Fibroblast of lung (primary cell): ENCODE measurements at regions not wholly inside any gene's neighbourhood (a gene's known extent, or its start where the extent isn't known, plus 50 kb on each side); places are given as distances from the start of the nearest gene placed in this dataset.

Source experiments
- DNase-seq, 2 donors: peaks; one replicate each; pipeline versions ENCODE4 v3.0.0 to v3.0.0-alpha.2; 2010; ENCODE audit warnings: low read depth in 2 of 2
- H2AFZ ChIP-seq: 2 replicates; pipeline ENCODE4 v1.5.1; 2012; ENCODE audit warnings: low read length, control low read depth, inconsistent platforms
- H3K27ac ChIP-seq: 2 replicates; pipeline ENCODE4 v1.5.1; 2011; ENCODE audit warnings: low read length, control low read depth; ENCODE audit not compliant: insufficient read depth
- H3K27me3 ChIP-seq: 2 replicates; pipeline ENCODE4 v1.5.1; 2011; ENCODE audit warnings: mild to moderate bottlenecking, low read length; ENCODE audit not compliant: control insufficient read depth, insufficient read depth
- H3K36me3 ChIP-seq: 2 replicates; pipeline ENCODE4 v1.5.1; 2011; ENCODE audit warnings: low read length; ENCODE audit not compliant: control insufficient read depth, insufficient read depth
- H3K4me1 ChIP-seq: 2 replicates; pipeline ENCODE4 v1.5.1; 2011; ENCODE audit warnings: low read length; ENCODE audit not compliant: control insufficient read depth, insufficient read depth; ENCODE audit errors: extremely low read depth
- H3K4me2 ChIP-seq: 2 replicates; pipeline ENCODE4 v1.5.1; 2011; ENCODE audit warnings: low read length, control low read depth; ENCODE audit not compliant: insufficient read depth; ENCODE audit errors: extremely low read depth
- H3K4me3 ChIP-seq, 4 experiments: fragments of 200-600 bp in 1 of 4; sonication (generic) in 1 of 4; replicated peaks in 1 of 4; 2 replicates each; pipeline ENCODE4 v1.5.1; 2011 to 2016; ENCODE audit warnings: low read length in 4 of 4, low read depth in 3 of 4, mild to moderate bottlenecking in 3 of 4, control low read depth in 2 of 4, inconsistent platforms in 1 of 4, mixed read lengths in 1 of 4; ENCODE audit not compliant: insufficient read depth in 1 of 4; ENCODE audit errors: control extremely low read depth in 1 of 4
- H3K79me2 ChIP-seq: 2 replicates; pipeline ENCODE4 v1.5.1; 2012; ENCODE audit warnings: mild to moderate bottlenecking, low read length, inconsistent platforms; ENCODE audit not compliant: control insufficient read depth, insufficient read depth
- H3K9ac ChIP-seq: 2 replicates; pipeline ENCODE4 v1.5.1; 2011; ENCODE audit warnings: mild to moderate bottlenecking, low read length, control low read depth; ENCODE audit not compliant: insufficient read depth
- H3K9me3 ChIP-seq: 2 replicates; pipeline ENCODE4 v1.5.1; 2012; ENCODE audit warnings: low read depth, low read length; ENCODE audit not compliant: control insufficient read depth, insufficient read depth
- H4K20me1 ChIP-seq: 2 replicates; pipeline ENCODE4 v1.5.1; 2011; ENCODE audit warnings: low read length; ENCODE audit not compliant: control insufficient read depth, insufficient read depth; ENCODE audit errors: extremely low read depth
- EZH2 ChIP-seq: IDR thresholded peaks from 2 replicates; pipeline ENCODE4 v1.5.1; 2012; ENCODE audit warnings: low read length, control low read depth, mild to moderate bottlenecking; ENCODE audit errors: missing control alignments
- TF ChIP-seq, protein P1 (sequence below), 2 donors: IDR thresholded peaks in 1 of 2; conservative IDR thresholded peaks in 1 of 2; 1 replicate in 1 of 2; 2 replicates in 1 of 2; pipeline ENCODE4 v1.5.1; 2011 to 2012; ENCODE audit warnings: low read length in 2 of 2, control low read depth in 1 of 2, inconsistent platforms in 1 of 2, low read depth in 1 of 2, mild to moderate bottlenecking in 1 of 2

DNA sequence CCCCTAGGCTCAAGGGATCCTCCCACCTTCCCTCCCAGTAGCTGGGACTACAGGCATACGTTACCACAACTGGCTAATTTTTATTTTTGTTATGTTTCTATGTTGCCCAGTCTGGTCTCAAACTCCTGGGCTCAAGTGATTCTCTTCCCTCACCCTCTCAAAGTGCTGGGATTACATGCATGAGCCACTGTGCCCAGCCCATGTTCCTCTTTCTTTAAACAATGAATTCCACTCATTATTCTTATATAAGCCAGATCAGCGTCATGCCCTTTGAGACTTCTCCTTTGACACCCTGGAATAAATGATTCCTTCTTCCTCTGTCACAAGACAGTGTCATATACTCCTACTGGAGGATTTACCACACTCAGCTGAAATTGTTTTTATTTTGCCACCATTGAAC, 519.9 kb upstream of the SPRY2 start:
- no peaks in the 10 kb centered on the region for H3K9me3 ChIP-seq
- H3K9ac ChIP-seq: no peak overlapping the region
- TF ChIP-seq, protein P1, sequence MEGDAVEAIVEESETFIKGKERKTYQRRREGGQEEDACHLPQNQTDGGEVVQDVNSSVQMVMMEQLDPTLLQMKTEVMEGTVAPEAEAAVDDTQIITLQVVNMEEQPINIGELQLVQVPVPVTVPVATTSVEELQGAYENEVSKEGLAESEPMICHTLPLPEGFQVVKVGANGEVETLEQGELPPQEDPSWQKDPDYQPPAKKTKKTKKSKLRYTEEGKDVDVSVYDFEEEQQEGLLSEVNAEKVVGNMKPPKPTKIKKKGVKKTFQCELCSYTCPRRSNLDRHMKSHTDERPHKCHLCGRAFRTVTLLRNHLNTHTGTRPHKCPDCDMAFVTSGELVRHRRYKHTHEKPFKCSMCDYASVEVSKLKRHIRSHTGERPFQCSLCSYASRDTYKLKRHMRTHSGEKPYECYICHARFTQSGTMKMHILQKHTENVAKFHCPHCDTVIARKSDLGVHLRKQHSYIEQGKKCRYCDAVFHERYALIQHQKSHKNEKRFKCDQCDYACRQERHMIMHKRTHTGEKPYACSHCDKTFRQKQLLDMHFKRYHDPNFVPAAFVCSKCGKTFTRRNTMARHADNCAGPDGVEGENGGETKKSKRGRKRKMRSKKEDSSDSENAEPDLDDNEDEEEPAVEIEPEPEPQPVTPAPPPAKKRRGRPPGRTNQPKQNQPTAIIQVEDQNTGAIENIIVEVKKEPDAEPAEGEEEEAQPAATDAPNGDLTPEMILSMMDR (conservative IDR thresholded peaks at IDR 0.05 in 1 of 2, IDR thresholded peaks at IDR 0.05 in 1 of 2; ENCODE audit: low read depth in 1 of 2, low read length in 2 of 2): no peak
- TF ChIP-seq EZH2: no peak
- no peak overlapping the region for H3K4me3 ChIP-seq
- no peak overlapping the region for H3K4me2 ChIP-seq
- DNase-seq: no peak
- H4K20me1 ChIP-seq: no peaks in the 10 kb centered on the region
- no peak overlapping the region for H3K27ac ChIP-seq
- H3K4me1 ChIP-seq: no peaks in the 10 kb centered on the region
- no peaks in the 10 kb centered on the region for H3K27me3 ChIP-seq
- H2AFZ ChIP-seq: no peak overlapping the region
- H3K36me3 ChIP-seq: no peaks in the 10 kb centered on the region
- H3K79me2 ChIP-seq: no peaks in the 10 kb centered on the region

DNA sequence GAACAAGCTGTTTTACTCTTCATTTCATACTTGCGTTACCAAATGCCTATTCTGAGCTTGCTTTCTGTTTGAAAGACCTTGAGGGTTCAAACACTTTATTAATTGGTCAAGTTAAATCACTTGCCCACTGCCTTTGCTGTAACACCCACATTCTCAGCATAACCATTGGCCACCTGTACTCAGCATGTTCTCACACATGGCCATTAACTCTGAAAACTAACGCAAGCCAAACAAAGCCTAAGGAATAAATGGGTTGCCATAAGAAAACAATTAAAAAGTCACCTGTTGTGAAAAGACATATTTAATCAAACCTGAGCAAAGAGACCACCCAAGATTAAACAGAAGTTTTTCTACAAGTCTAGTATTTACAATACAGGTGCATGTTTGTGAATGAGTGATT, 517.2 kb upstream of the SPRY2 start:
- Histone ChIP-seq H3K9ac (no peak overlapping the region), H3K9me3 (no peaks in the 10 kb centered on the region)

DNA sequence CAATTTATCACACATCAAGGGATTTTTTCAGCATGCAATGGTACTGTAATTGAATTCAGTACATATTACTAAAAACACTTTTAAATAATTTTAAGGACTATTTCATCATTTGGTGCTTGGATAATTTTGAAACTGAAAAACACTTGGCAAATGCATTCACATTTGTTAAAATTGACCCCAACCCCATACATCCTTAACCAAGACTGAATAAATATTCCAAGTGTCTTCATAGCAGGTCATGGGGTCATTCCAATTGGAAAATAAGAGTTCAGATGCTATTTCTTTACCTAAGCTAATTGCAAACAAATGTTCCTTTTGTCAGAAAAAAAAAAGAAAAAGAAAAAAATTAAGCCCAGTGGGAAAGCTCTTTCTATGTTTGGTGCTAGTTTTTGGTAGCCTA, 516.4 kb upstream of the SPRY2 start:
- H3K79me2 ChIP-seq: no peaks in the 10 kb centered on the region
- TF ChIP-seq, protein P1 (conservative IDR thresholded peaks at IDR 0.05 in 1 of 2, IDR thresholded peaks at IDR 0.05 in 1 of 2; ENCODE audit: low read depth in 1 of 2, low read length in 2 of 2): no peak
- TF ChIP-seq EZH2: no peak
- H3K4me3 ChIP-seq: no peak overlapping the region
- H4K20me1 ChIP-seq: no peaks in the 10 kb centered on the region
- no peaks in the 10 kb centered on the region for H3K9me3 ChIP-seq
- H2AFZ ChIP-seq: no peak overlapping the region
- H3K36me3 ChIP-seq: no peaks in the 10 kb centered on the region
- no peak for DNase-seq
- H3K4me1 ChIP-seq: no peaks in the 10 kb centered on the region
- no peaks in the 10 kb centered on the region for H3K27me3 ChIP-seq
- H3K4me2 ChIP-seq: no peak overlapping the region
- no peak overlapping the region for H3K27ac ChIP-seq
- no peak overlapping the region for H3K9ac ChIP-seq

More for the DNA sequence above, 517.2 kb upstream of the SPRY2 start:
- TF ChIP-seq, protein P1 (conservative IDR thresholded peaks at IDR 0.05 in 1 of 2, IDR thresholded peaks at IDR 0.05 in 1 of 2; ENCODE audit: low read depth in 1 of 2, low read length in 2 of 2): no peak
- TF ChIP-seq EZH2: no peak
- H3K4me3 ChIP-seq: no peak overlapping the region
- no peaks in the 10 kb centered on the region for H3K79me2 ChIP-seq
- no peak overlapping the region for H3K4me2 ChIP-seq
- H2AFZ ChIP-seq: no peak overlapping the region
- no peaks in the 10 kb centered on the region for H3K4me1 ChIP-seq
- DNase-seq: no peak
- H4K20me1 ChIP-seq: no peaks in the 10 kb centered on the region
- no peaks in the 10 kb centered on the region for H3K36me3 ChIP-seq
- no peak overlapping the region for H3K27ac ChIP-seq
- H3K27me3 ChIP-seq: no peaks in the 10 kb centered on the region
